DMS114 treated with DMSO at 0.1 percent for 48 hours (cell line): ENCODE measurements at regions not wholly inside any gene's neighbourhood (a gene's known extent, or its start where the extent isn't known, plus 50 kb on each side); places are given as distances from the start of the nearest gene placed in this dataset.

Experiments
- DNase-seq: peaks from one replicate; lab custom pipeline; 2025; ENCODE audit not compliant: unreplicated experiment; lab: John Stamatoyannopoulos, UW

- no peak for DNase-seq
Observed at GRCh38 chr1:22374001-22374400, 77.7 kb upstream of the ZBTB40 start.

GRCh38 chr1:22375601-22376000, 76.0 kb upstream of the ZBTB40 start:
- DNase-seq, result no peak

GRCh38 chr1:22376001-22376400, 75.7 kb upstream of the ZBTB40 start:
- DNase-seq, result no peak

- DNase-seq, result no peak
Observed at GRCh38 chr1:22376546-22376945, 75.1 kb upstream of the ZBTB40 start.

GRCh38 chr1:22376976-22377375, 74.7 kb upstream of the ZBTB40 start:
- no peak for DNase-seq

GRCh38 chr1:22379566-22379965, 72.1 kb upstream of the ZBTB40 start:
- DNase-seq, result no peak

- no peak for DNase-seq
Observed at GRCh38 chr1:22380024-22380785, 71.4 kb upstream of the ZBTB40 start.

GRCh38 chr1:22383526-22384294, 67.9 kb upstream of the ZBTB40 start:
- DNase-seq, result no peak

GRCh38 chr1:22385537-22385936, 66.1 kb upstream of the ZBTB40 start:
- no peak for DNase-seq

GRCh38 chr1:22386774-22387173, 64.9 kb upstream of the ZBTB40 start:
- no peak for DNase-seq

GRCh38 chr1:22387919-22388580, 63.6 kb upstream of the ZBTB40 start:
- no peak for DNase-seq

- DNase-seq, result no peak
Observed at GRCh38 chr1:22388671-22389450, 62.8 kb upstream of the ZBTB40 start.

- DNase-seq, result no peak
Observed at GRCh38 chr1:22393587-22393986, 58.1 kb upstream of the ZBTB40 start.

GRCh38 chr1:22398656-22399420, 52.8 kb upstream of the ZBTB40 start:
- no peak for DNase-seq

GRCh38 chr1:22399421-22400091, 52.1 kb upstream of the ZBTB40 start:
- no peak for DNase-seq
